DND-41 (cell line): ENCODE measurements at regions not wholly inside any gene's neighbourhood (a gene's known extent, or its start where the extent isn't known, plus 50 kb on each side); places are given as distances from the start of the nearest gene placed in this dataset.

Experiments
- CTCF ChIP-seq: IDR thresholded peaks from 2 replicates; pipeline ENCODE4 v1.5.1; 2012; ENCODE audit warnings: borderline replicate concordance, low read length, moderate library complexity, mild to moderate bottlenecking; ENCODE audit not compliant: poor library complexity, severe bottlenecking; ENCODE audit errors: extremely low read depth
- EZH2 ChIP-seq: IDR thresholded peaks from 3 replicates; pipeline ENCODE4 v1.6.1; 2012; ENCODE audit warnings: borderline replicate concordance, low read depth, mild to moderate bottlenecking, moderate library complexity, low read length, inconsistent platforms; ENCODE audit not compliant: severe bottlenecking

- TF ChIP-seq CTCF = no peak
- no peak for TF ChIP-seq EZH2
Measured at GRCh38 chr2:30348825-30349224, 98.2 kb upstream of the LCLAT1 start.
